Fibroblast of pulmonary artery (primary cell): ENCODE measurements at regions not wholly inside any gene's neighbourhood (a gene's known extent, or its start where the extent isn't known, plus 50 kb on each side); places are given as distances from the start of the nearest gene placed in this dataset.

Experiments used
- DNase-seq: peaks from one replicate; pipeline ENCODE4 v3.0.0-alpha.2; 2010; ENCODE audit warnings: low read depth
- H3K4me3 ChIP-seq: replicated peaks from 2 replicates; pipeline ENCODE4 v1.5.1; 2011; ENCODE audit warnings: low read depth, mild to moderate bottlenecking, control low read depth, low read length, moderate library complexity
- TF ChIP-seq, protein P1 (sequence below): IDR thresholded peaks from 2 replicates; pipeline ENCODE4 v1.5.1; 2011; ENCODE audit warnings: mild to moderate bottlenecking, control low read depth, low read length, inconsistent platforms; ENCODE audit errors: missing control alignments

DNA sequence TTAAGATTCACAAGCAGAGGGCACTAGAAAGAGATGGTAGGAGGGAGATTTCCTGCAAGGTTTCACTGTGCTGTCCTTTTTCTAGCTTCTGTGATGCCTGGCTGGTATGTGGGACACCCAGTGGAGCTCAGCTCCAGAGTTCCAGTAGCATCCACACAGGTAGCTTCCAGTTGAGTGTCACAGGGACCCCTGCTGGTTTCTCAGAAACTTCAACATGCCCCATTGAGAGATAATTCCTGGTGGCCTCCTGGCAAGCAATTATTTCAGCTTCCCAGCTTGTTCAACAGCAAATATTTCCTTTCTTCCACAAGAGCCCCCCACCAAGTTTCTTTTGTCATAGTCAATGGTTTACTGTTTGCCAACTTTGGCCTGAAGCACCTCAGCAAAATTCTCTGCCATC, 858.7 kb downstream of the REEP3 start:
- no peak overlapping the region for H3K4me3 ChIP-seq
- TF ChIP-seq, protein P1, sequence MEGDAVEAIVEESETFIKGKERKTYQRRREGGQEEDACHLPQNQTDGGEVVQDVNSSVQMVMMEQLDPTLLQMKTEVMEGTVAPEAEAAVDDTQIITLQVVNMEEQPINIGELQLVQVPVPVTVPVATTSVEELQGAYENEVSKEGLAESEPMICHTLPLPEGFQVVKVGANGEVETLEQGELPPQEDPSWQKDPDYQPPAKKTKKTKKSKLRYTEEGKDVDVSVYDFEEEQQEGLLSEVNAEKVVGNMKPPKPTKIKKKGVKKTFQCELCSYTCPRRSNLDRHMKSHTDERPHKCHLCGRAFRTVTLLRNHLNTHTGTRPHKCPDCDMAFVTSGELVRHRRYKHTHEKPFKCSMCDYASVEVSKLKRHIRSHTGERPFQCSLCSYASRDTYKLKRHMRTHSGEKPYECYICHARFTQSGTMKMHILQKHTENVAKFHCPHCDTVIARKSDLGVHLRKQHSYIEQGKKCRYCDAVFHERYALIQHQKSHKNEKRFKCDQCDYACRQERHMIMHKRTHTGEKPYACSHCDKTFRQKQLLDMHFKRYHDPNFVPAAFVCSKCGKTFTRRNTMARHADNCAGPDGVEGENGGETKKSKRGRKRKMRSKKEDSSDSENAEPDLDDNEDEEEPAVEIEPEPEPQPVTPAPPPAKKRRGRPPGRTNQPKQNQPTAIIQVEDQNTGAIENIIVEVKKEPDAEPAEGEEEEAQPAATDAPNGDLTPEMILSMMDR, result no peak
- DNase-seq, result no peak

DNA sequence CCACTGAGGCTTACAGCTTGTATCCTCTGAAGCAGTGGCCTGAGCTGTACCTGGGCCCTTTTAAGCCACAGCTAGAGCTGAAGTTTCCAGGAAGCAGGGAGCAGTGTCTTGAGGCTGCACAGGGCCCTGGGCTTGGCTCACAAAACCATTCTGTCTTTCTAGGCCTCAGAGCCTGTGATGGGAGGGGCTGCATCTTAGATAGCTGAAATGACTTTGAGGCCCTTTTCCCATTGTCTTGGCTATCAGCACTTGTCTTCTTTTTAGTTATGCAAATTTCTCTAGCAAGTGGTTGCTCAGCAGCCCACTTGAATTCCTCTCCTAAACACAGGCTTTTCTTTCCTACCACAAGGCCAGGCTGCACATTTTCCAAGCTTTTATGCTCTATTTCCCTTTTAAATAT, 864.2 kb downstream of the REEP3 start:
- TF ChIP-seq, protein P1, result no peak
- DNase-seq, result no peak
- H3K4me3 ChIP-seq, result no peak overlapping the region

DNA sequence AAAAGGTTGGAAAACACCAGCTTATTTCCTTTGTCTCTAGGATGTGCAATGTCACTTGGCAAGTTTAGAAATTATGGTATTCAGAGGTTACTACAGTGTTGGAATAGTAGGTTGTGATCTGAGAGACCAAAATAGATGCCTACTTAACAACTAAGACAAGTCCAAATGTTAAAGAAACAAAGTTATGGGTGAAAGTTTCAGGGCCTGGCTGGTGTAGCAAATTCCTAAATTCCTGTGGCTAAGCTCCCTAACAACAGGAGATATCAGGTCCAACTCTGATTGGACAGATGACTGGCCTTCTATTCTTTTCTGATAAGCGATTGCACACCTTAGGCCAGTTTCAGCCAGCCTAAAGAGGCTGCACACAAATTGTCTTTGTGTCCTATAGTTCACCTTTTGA, 873.5 kb downstream of the REEP3 start:
- no peak overlapping the region for H3K4me3 ChIP-seq
- TF ChIP-seq, protein P1, result no peak
- DNase-seq, result peak; percentile 48

DNA sequence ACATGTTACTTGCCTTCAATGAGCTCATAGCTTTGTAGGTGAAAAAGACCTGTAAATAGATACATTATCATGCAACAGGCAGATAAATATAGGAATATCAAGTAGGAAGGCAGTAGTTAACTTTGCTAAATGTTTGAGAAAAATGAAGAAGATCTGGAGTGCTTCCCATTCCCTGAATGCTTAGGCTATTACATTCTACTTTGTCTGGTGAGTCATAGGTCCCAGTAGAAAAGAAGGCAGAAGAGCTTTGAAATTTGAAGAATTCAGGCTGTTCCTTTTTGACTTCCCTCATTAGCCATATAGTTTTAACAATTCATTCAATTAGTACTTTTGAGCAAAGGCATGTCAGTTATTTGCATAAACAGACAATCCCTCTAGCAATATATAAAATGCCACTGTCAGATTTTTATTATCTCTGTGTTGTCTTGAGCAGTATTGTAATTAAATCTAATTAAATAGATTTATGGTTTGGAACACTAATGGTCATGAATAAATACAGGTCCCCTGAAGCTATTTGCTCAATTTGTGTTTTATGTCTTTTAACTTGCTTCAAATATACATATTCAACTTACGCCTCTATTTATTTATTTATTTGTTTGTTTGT, 875.0 kb downstream of the REEP3 start:
- peak; percentile 51 for DNase-seq
- TF ChIP-seq, protein P1, result no peak
- no peak overlapping the region for H3K4me3 ChIP-seq

DNA sequence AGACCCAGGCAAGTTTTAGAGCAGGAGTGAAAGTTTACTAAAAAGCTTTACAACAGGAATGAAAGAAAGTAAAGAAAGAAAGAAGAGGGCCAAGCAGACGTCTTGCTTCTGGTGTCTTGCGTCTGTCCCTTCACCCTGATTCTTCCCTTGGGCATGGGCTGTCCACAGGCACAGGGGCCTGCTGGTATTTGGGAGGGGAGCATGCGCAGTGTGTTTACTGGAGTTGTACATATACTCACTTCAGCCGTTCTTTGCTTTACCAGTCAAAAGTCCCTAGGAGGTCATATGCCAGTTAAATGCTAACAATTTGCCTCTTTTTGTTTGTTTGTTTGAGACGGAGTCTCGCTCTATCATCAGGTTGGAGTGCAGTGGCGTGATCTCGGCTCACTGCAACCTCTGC, 875.9 kb downstream of the REEP3 start:
- no peak for DNase-seq
- H3K4me3 ChIP-seq, result no peak overlapping the region
- TF ChIP-seq, protein P1, result no peak

DNA sequence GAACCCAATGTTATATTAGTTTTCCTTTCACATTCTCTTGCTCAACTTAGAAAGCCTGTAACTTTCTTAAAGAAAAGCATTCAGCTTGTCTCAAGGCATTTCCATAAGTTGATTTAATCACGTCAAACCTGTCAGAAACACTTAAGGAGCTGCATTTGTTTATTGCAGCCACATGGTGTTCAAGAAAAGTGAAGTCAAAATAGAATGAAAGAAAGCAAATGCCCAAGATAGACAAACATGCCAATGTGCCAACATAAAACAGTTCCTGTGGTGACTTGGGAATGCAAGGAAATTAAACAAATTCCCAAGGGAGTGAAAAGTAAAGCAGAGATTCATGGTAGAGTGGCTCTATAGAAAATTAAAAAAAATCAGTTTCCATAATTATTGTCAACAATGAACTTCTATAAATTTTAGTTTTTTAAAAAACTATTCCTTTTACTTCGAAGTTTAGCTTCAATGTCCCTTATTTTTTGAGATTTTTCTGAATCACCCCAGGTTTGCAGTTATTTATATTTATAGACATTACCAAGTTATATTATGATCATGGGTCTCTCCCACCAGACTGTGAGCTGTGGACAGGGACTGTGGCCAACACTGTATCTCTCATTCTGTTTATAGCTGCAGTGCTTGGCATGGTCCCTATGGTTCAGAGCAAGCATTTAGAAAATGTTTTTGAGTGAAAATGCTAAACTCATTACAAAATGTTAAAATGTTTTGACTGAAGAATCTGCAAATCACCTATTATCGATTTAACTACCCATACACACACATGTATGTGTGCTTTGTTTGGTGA, 887.4 kb downstream of the REEP3 start:
- DNase-seq, result no peak
- no peak overlapping the region for H3K4me3 ChIP-seq
- TF ChIP-seq, protein P1, result no peak
